GM23338 (cell line): ENCODE measurements at regions not wholly inside any gene's neighbourhood (a gene's known extent, or its start where the extent isn't known, plus 50 kb on each side); places are given as distances from the start of the nearest gene placed in this dataset.

Experiments
- ETS1 ChIP-seq: IDR thresholded peaks from 2 replicates; pipeline ENCODE4 v1.6.1; 2016; ENCODE audit warnings: antibody characterized with exemption
- EZH2 ChIP-seq: fragments of 200-600 bp; sonication (generic); IDR thresholded peaks from one replicate; pipeline ENCODE4 v1.8.0; 2017; ENCODE audit warnings: antibody characterized with exemption, mild to moderate bottlenecking, low read depth; ENCODE audit not compliant: unreplicated experiment
- EZH2phosphoT487 ChIP-seq: fragments of 200-600 bp; sonication (generic); IDR thresholded peaks from one replicate; pipeline ENCODE4 v1.8.1; 2018; ENCODE audit warnings: antibody characterized with exemption; ENCODE audit not compliant: unreplicated experiment
- JUNB ChIP-seq: IDR thresholded peaks from one replicate; pipeline ENCODE4 v1.6.1; 2016; ENCODE audit warnings: antibody characterized with exemption; ENCODE audit not compliant: unreplicated experiment
- NANOG ChIP-seq: IDR thresholded peaks from 2 replicates; pipeline ENCODE4 v1.6.1; 2016; ENCODE audit warnings: antibody characterized with exemption, borderline replicate concordance
- POLR2AphosphoS5 ChIP-seq: IDR thresholded peaks from 2 replicates; pipeline ENCODE4 v1.6.1; 2016; ENCODE audit warnings: antibody characterized with exemption, low read depth
- STAT1 ChIP-seq: IDR thresholded peaks from one replicate; pipeline ENCODE4 v1.6.1; 2016; ENCODE audit warnings: antibody characterized with exemption; ENCODE audit not compliant: unreplicated experiment
- ZNF114 ChIP-seq: fragments of 250-450 bp; sonication (Bioruptor Pico); IDR thresholded peaks from 2 replicates; pipeline ENCODE4 v1.5.0; 2020; ENCODE audit warnings: mild to moderate bottlenecking, moderate library complexity
- ZNF462 ChIP-seq: fragments of 250-450 bp; sonication (Bioruptor Pico); IDR thresholded peaks from 2 replicates; pipeline ENCODE4 v1.5.0; 2020; ENCODE audit warnings: mild to moderate bottlenecking, moderate library complexity
- TF ChIP-seq, protein P1 (sequence below), 2 experiments: fragments of 200-600 bp in 1 of 2; sonication (generic) in 1 of 2; conservative IDR thresholded peaks; 2 replicates each; pipeline versions ENCODE4 v1.5.1 to v1.6.1; 2016 to 2017; ENCODE audit warnings: antibody characterized with exemption in 2 of 2, low read depth in 2 of 2, mild to moderate bottlenecking in 2 of 2, moderate library complexity in 1 of 2

DNA sequence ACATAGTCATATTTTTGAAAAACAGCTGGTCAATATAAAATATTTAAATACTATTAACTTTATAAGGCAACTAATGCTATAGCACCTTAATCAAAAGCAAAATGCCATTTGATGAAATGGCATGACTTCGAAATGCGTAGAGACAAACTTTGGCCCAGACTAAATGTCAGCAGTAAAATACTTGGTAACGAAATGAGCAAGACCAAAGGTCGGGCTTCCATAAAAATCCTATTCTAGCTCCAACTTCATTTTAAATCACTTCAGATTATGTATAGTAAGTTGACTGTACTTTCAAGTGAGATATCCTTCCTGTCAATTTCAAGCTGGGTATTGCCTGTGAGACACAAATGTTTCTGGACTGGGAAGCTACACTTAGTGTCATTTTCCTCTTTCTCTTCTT, 805.4 kb upstream of the ZNF608 start (continued):
- TF ChIP-seq ZNF462, result no peak
- no peak for TF ChIP-seq NANOG
- no peak for TF ChIP-seq ETS1
- TF ChIP-seq, protein P1, sequence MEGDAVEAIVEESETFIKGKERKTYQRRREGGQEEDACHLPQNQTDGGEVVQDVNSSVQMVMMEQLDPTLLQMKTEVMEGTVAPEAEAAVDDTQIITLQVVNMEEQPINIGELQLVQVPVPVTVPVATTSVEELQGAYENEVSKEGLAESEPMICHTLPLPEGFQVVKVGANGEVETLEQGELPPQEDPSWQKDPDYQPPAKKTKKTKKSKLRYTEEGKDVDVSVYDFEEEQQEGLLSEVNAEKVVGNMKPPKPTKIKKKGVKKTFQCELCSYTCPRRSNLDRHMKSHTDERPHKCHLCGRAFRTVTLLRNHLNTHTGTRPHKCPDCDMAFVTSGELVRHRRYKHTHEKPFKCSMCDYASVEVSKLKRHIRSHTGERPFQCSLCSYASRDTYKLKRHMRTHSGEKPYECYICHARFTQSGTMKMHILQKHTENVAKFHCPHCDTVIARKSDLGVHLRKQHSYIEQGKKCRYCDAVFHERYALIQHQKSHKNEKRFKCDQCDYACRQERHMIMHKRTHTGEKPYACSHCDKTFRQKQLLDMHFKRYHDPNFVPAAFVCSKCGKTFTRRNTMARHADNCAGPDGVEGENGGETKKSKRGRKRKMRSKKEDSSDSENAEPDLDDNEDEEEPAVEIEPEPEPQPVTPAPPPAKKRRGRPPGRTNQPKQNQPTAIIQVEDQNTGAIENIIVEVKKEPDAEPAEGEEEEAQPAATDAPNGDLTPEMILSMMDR (conservative IDR thresholded peaks at IDR 0.05; ENCODE audit: low read depth in 2 of 2), result no peak
- no peak for TF ChIP-seq EZH2
- no peak for TF ChIP-seq POLR2AphosphoS5
- TF ChIP-seq ZNF114, result no peak
- no peak for TF ChIP-seq STAT1
- TF ChIP-seq EZH2phosphoT487, result no peak
- no peak for TF ChIP-seq JUNB
